ENCODE measurements at regions not wholly inside any gene's neighbourhood (a gene's known extent, or its start where the extent isn't known, plus 50 kb on each side); places are given as distances from the start of the nearest gene placed in this dataset.
A peak's percentile ranks its signal among the peaks of the same experiment; 100 is the strongest.

- H3K4me3 ChIP-seq (ENCODE audit: low read depth, low read length), result no peak overlapping the region
- DNase-seq (ENCODE audit: low read depth), result no peak
- no peak for TF ChIP-seq CTCF (IDR thresholded peaks at IDR 0.05; ENCODE audit: insufficient read depth, low read depth, low read length)
These were observed 356.2 kb downstream of the NNT start for GRCh38 chr5:43959144-43959543.

GRCh38 chr5:43947935-43948334, 345.0 kb downstream of the NNT start:
- TF ChIP-seq CTCF (IDR thresholded peaks at IDR 0.05; ENCODE audit: insufficient read depth, low read depth, low read length), result no peak
- DNase-seq (ENCODE audit: low read depth), result peak; percentile 8
- no peak overlapping the region for H3K4me3 ChIP-seq (ENCODE audit: low read depth, low read length)

- no peak for TF ChIP-seq CTCF (IDR thresholded peaks at IDR 0.05; ENCODE audit: insufficient read depth, low read depth, low read length)
- H3K4me3 ChIP-seq (ENCODE audit: low read depth, low read length), result no peak overlapping the region
- DNase-seq (ENCODE audit: low read depth), result no peak
These were observed 338.8 kb downstream of the NNT start for GRCh38 chr5:43941806-43942205.

- no peak overlapping the region for H3K4me3 ChIP-seq (ENCODE audit: low read depth, low read length)
- no peak for TF ChIP-seq CTCF (IDR thresholded peaks at IDR 0.05; ENCODE audit: insufficient read depth, low read depth, low read length)
- no peak for DNase-seq (ENCODE audit: low read depth)
These were observed 337.6 kb downstream of the NNT start for GRCh38 chr5:43940562-43940961.

- no peak overlapping the region for H3K4me3 ChIP-seq (ENCODE audit: low read depth, low read length)
- DNase-seq (ENCODE audit: low read depth), result no peak
- no peak for TF ChIP-seq CTCF (IDR thresholded peaks at IDR 0.05; ENCODE audit: insufficient read depth, low read depth, low read length)
These were observed 323.9 kb downstream of the NNT start for GRCh38 chr5:43926923-43927322.

GRCh38 chr5:43920422-43920821, 317.4 kb downstream of the NNT start:
- DNase-seq (ENCODE audit: low read depth), result no peak
- no peak for TF ChIP-seq CTCF (IDR thresholded peaks at IDR 0.05; ENCODE audit: insufficient read depth, low read depth, low read length)

GRCh38 chr5:43917925-43918324, 314.9 kb downstream of the NNT start:
- TF ChIP-seq CTCF (IDR thresholded peaks at IDR 0.05; ENCODE audit: insufficient read depth, low read depth, low read length), result no peak
- no peak overlapping the region for H3K4me3 ChIP-seq (ENCODE audit: low read depth, low read length)
- DNase-seq (ENCODE audit: low read depth), result no peak

More at GRCh38 chr5:43920422-43920821, 317.4 kb downstream of the NNT start:
- H3K4me3 ChIP-seq (ENCODE audit: low read depth, low read length), result no peak overlapping the region

Measured in fibroblast of villous mesenchyme (primary cell).